Ramos (cell line): ENCODE measurements at regions not wholly inside any gene's neighbourhood (a gene's known extent, or its start where the extent isn't known, plus 50 kb on each side); places are given as distances from the start of the nearest gene placed in this dataset.

ENCODE experiments used
- in situ Hi-C: fragments of 300-500 bp; cut with MboI; formaldehyde crosslinking; loops from one replicate; pipeline ENCODE4 v1.14.3; 2022; ENCODE audit warnings: low sequenced_read_pairs; ENCODE audit not compliant: unreplicated experiment

GRCh38 chr7:130939321-130940095 is 205.5 kb upstream of the KLF14 start:
- in situ Hi-C loops: no loop called here

GRCh38 chr7:130940326-130940725 is 206.3 kb upstream of the KLF14 start:
- in situ Hi-C loops: no loop called here

- in situ Hi-C loops: no loop called here
Observed at GRCh38 chr7:130940907-130941306, 206.9 kb upstream of the KLF14 start.

GRCh38 chr7:130941322-130942210 is 207.6 kb upstream of the KLF14 start:
- in situ Hi-C loops: no loop called here

- in situ Hi-C loops: no loop called here
Observed at GRCh38 chr7:130942211-130942964, 208.4 kb upstream of the KLF14 start.

GRCh38 chr7:130943336-130943901 is 209.4 kb upstream of the KLF14 start:
- in situ Hi-C loops: no loop called here

GRCh38 chr7:130943981-130944380 is 210.0 kb upstream of the KLF14 start:
- in situ Hi-C loops: no loop called here

GRCh38 chr7:130944997-130945396 is 211.0 kb upstream of the KLF14 start:
- in situ Hi-C loops: no loop called here

- in situ Hi-C loops: no loop called here
Observed at GRCh38 chr7:130945411-130945811, 211.4 kb upstream of the KLF14 start.

- in situ Hi-C loops: no loop called here
Observed at GRCh38 chr7:130946114-130946513, 212.1 kb upstream of the KLF14 start.

- in situ Hi-C loops: no loop called here
Observed at GRCh38 chr7:130947792-130948580, 214.0 kb upstream of the KLF14 start.

- in situ Hi-C loops: no loop called here
Observed at GRCh38 chr7:130948822-130949221, 214.8 kb upstream of the KLF14 start.

GRCh38 chr7:130949550-130949949 is 215.5 kb upstream of the KLF14 start:
- in situ Hi-C loops: no loop called here

GRCh38 chr7:130950054-130950453 is 216.0 kb upstream of the KLF14 start:
- in situ Hi-C loops: no loop called here

- in situ Hi-C loops: no loop called here
Observed at GRCh38 chr7:130950741-130951140, 216.7 kb upstream of the KLF14 start.

GRCh38 chr7:130951303-130951975 is 217.4 kb upstream of the KLF14 start:
- in situ Hi-C loops: no loop called here

GRCh38 chr7:130951976-130952876 is 218.2 kb upstream of the KLF14 start:
- in situ Hi-C loops: no loop called here

GRCh38 chr7:130953196-130953595 is 219.2 kb upstream of the KLF14 start:
- in situ Hi-C loops: no loop called here
